Activated CD4-positive, alpha-beta T cell treated with anti-CD3 and anti-CD28 coated beads for 36 hours (primary cell): ENCODE measurements at regions not wholly inside any gene's neighbourhood (a gene's known extent, or its start where the extent isn't known, plus 50 kb on each side); places are given as distances from the start of the nearest gene placed in this dataset.
"Not testable (repeated sequence)": the region's sequence is repeated elsewhere in the genome, so short reads cannot be mapped to it uniquely, and the experiment has no call there.

ENCODE experiments used
- ATAC-seq: fragments of 200-7000 bp; cut with Tn5 transposase; one replicate; pipeline ENCODE4 v1.10.0; 2021; ENCODE audit warnings: mild to moderate bottlenecking, moderate library complexity
- CTCF ChIA-PET: fragments of 350-600 bp; sonication (Branson Sonifier 250); formaldehyde crosslinking; loops from one replicate; lab custom pipeline; 2021; ENCODE audit warnings: antibody characterized with exemption; lab: Charles Lee
- POLR2A ChIA-PET: fragments of 350-600 bp; sonication (Branson Sonifier 250); formaldehyde crosslinking; loops from one replicate; lab custom pipeline; 2021; ENCODE audit warnings: antibody characterized with exemption, inconsistent platforms; lab: Charles Lee
- DNase-seq: peaks from one replicate; pipeline ENCODE4 v3.0.0-alpha.2; 2020
- H3K27ac Mint-ChIP-seq: one replicate; pipeline ENCODE4 v1.8.0; 2021; ENCODE audit warnings: mixed read lengths
- H3K27me3 Mint-ChIP-seq: one replicate; pipeline ENCODE4 v1.8.0; 2021; ENCODE audit warnings: mixed read lengths
- H3K36me3 Mint-ChIP-seq: one replicate; pipeline ENCODE4 v1.8.0; 2021; ENCODE audit warnings: low read depth, mixed read lengths
- H3K4me1 Mint-ChIP-seq: one replicate; pipeline ENCODE4 v1.8.0; 2021; ENCODE audit warnings: mixed read lengths
- H3K4me3 Mint-ChIP-seq: one replicate; pipeline ENCODE4 v1.8.0; 2021; ENCODE audit warnings: mild to moderate bottlenecking, moderate library complexity, mixed read lengths
- H3K9me3 Mint-ChIP-seq: one replicate; pipeline ENCODE4 v1.8.0; 2021; ENCODE audit warnings: low read depth, mixed read lengths
- intact Hi-C, 2 experiments: fragments of 100-400 bp; cut with DNase I in 1 of 2; cut with micrococcal nuclease in 1 of 2; formaldehyde crosslinking; loops; one replicate each; pipeline versions ENCODE4 v1.14.2 to v1.15.1; 2022 to 2024; cut with DNase I, micrococcal nuclease

GRCh38 chr5:116739571-116739970 is 164.9 kb upstream of the SEMA6A start:
- no peak overlapping the region for H3K27ac Mint-ChIP-seq
- H3K36me3 Mint-ChIP-seq, result no peaks in the 10 kb centered on the region
- no peak for ATAC-seq
- peaks cover 8% of the 10 kb centered on the region for H3K9me3 Mint-ChIP-seq
- H3K27me3 Mint-ChIP-seq, result peaks cover 8% of the 10 kb centered on the region
- no peaks in the 10 kb centered on the region for H3K4me1 Mint-ChIP-seq
- ChIA-PET CTCF (interaction anchor here (0.8 kb wide), 1 partner anchor 14 kb away, joined by 3 read pairs; no protein-coding TSS in a partner anchor), POLR2A (no interaction called here)
- intact Hi-C loops, result no loop called here
- DNase-seq, result no peak
- no peak overlapping the region for H3K4me3 Mint-ChIP-seq

GRCh38 chr5:116738615-116739261 is 164.1 kb upstream of the SEMA6A start:
- H3K4me3 Mint-ChIP-seq, result no peak overlapping the region
- ChIA-PET POLR2A (no interaction called here), CTCF (no interaction called here)
- no peaks in the 10 kb centered on the region for H3K4me1 Mint-ChIP-seq
- no peaks in the 10 kb centered on the region for H3K36me3 Mint-ChIP-seq
- H3K27ac Mint-ChIP-seq, result no peak overlapping the region
- no peak for ATAC-seq
- H3K9me3 Mint-ChIP-seq, result peaks cover 4% of the 10 kb centered on the region
- H3K27me3 Mint-ChIP-seq, result peaks cover 8% of the 10 kb centered on the region
- intact Hi-C loops, result no loop called here
- DNase-seq, result no peak

GRCh38 chr5:116738239-116738614 is 163.6 kb upstream of the SEMA6A start:
- Mint-ChIP-seq H3K36me3 (no peaks in the 10 kb centered on the region), H3K27me3 (peaks cover 8% of the 10 kb centered on the region), H3K27ac (no peak overlapping the region), H3K9me3 (no peaks in the 10 kb centered on the region), H3K4me1 (no peaks in the 10 kb centered on the region), H3K4me3 (no peak overlapping the region)
- DNase-seq (no peak), ATAC-seq (no peak)
- ChIA-PET POLR2A (no interaction called here), CTCF (no interaction called here)
- intact Hi-C loops, result no loop called here

GRCh38 chr5:116736671-116737070 is 162.0 kb upstream of the SEMA6A start:
- intact Hi-C loops, result no loop called here
- ChIA-PET POLR2A (no interaction called here), CTCF (interaction anchor here (0.7 to 0.9 kb wide), 2 partner anchors 19 to 508 kb away, joined by 3 to 4 read pairs; no protein-coding TSS in a partner anchor)
- H3K9me3 Mint-ChIP-seq, result no peaks in the 10 kb centered on the region
- no peaks in the 10 kb centered on the region for H3K36me3 Mint-ChIP-seq
- H3K27me3 Mint-ChIP-seq, result peaks cover 8% of the 10 kb centered on the region
- no peak for ATAC-seq
- H3K4me1 Mint-ChIP-seq, result no peaks in the 10 kb centered on the region
- H3K27ac Mint-ChIP-seq, result no peak overlapping the region
- no peak overlapping the region for H3K4me3 Mint-ChIP-seq
- no peak for DNase-seq

GRCh38 chr5:116733991-116734975 is 159.7 kb upstream of the SEMA6A start:
- H3K4me3 Mint-ChIP-seq, result no peak overlapping the region
- peaks cover 8% of the 10 kb centered on the region for H3K27me3 Mint-ChIP-seq
- CTCF ChIA-PET, result no interaction called here
- ATAC-seq (no peak), DNase-seq (no peak)
- H3K36me3 Mint-ChIP-seq, result no peaks in the 10 kb centered on the region
- H3K27ac Mint-ChIP-seq, result no peak overlapping the region
- H3K9me3 Mint-ChIP-seq, result no peaks in the 10 kb centered on the region
- no peaks in the 10 kb centered on the region for H3K4me1 Mint-ChIP-seq
- POLR2A ChIA-PET, result no interaction called here
- intact Hi-C loops, result no loop called here

GRCh38 chr5:116732591-116732990 is 158.0 kb upstream of the SEMA6A start:
- Mint-ChIP-seq H3K4me1 (no peaks in the 10 kb centered on the region), H3K27ac (no peak overlapping the region), H3K9me3 (no peaks in the 10 kb centered on the region), H3K4me3 (no peak overlapping the region), H3K27me3 (peaks cover 4% of the 10 kb centered on the region), H3K36me3 (no peaks in the 10 kb centered on the region)
- intact Hi-C loops, result no loop called here
- no peak for DNase-seq
- ATAC-seq, result no peak
- ChIA-PET CTCF (no interaction called here), POLR2A (no interaction called here)

GRCh38 chr5:116731432-116731831 is 156.8 kb upstream of the SEMA6A start:
- H3K27ac Mint-ChIP-seq, result no peak overlapping the region
- no peaks in the 10 kb centered on the region for H3K36me3 Mint-ChIP-seq
- no peaks in the 10 kb centered on the region for H3K4me1 Mint-ChIP-seq
- no peak overlapping the region for H3K4me3 Mint-ChIP-seq
- intact Hi-C loops, result no loop called here
- POLR2A ChIA-PET, result no interaction called here
- ATAC-seq (no peak), DNase-seq (no peak)
- CTCF ChIA-PET, result no interaction called here
- peaks cover 6% of the 10 kb centered on the region for H3K27me3 Mint-ChIP-seq
- no peaks in the 10 kb centered on the region for H3K9me3 Mint-ChIP-seq

GRCh38 chr5:116730706-116731105 is 156.1 kb upstream of the SEMA6A start:
- DNase-seq (no peak), ATAC-seq (no peak)
- CTCF ChIA-PET, result no interaction called here
- no peaks in the 10 kb centered on the region for H3K9me3 Mint-ChIP-seq
- H3K27ac Mint-ChIP-seq, result no peak overlapping the region
- no peak overlapping the region for H3K4me3 Mint-ChIP-seq
- no peaks in the 10 kb centered on the region for H3K4me1 Mint-ChIP-seq
- peaks cover 6% of the 10 kb centered on the region for H3K27me3 Mint-ChIP-seq
- intact Hi-C loops, result no loop called here
- POLR2A ChIA-PET, result no interaction called here
- H3K36me3 Mint-ChIP-seq, result no peaks in the 10 kb centered on the region

GRCh38 chr5:116730185-116730584 is 155.6 kb upstream of the SEMA6A start:
- H3K27ac Mint-ChIP-seq, result no peak overlapping the region
- intact Hi-C loops, result no loop called here

GRCh38 chr5:116727248-116727647 is 152.6 kb upstream of the SEMA6A start:
- Mint-ChIP-seq H3K4me3 (no peak overlapping the region), H3K36me3 (no peaks in the 10 kb centered on the region), H3K27ac (no peak overlapping the region), H3K4me1 (no peaks in the 10 kb centered on the region), H3K9me3 (no peaks in the 10 kb centered on the region), H3K27me3 (peaks cover 7% of the 10 kb centered on the region)
- POLR2A ChIA-PET, result no interaction called here
- CTCF ChIA-PET, result interaction anchor here (0.7 kb wide), 1 partner anchor 373 kb away, joined by 3 read pairs; no protein-coding TSS in a partner anchor
- ATAC-seq, result no peak
- intact Hi-C loops, result no loop called here
- DNase-seq, result no peak

More at GRCh38 chr5:116730185-116730584, 155.6 kb upstream of the SEMA6A start:
- Mint-ChIP-seq H3K36me3 (no peaks in the 10 kb centered on the region), H3K9me3 (no peaks in the 10 kb centered on the region), H3K27me3 (peaks cover 6% of the 10 kb centered on the region), H3K4me3 (no peak overlapping the region), H3K4me1 (no peaks in the 10 kb centered on the region)
- POLR2A ChIA-PET, result no interaction called here
- ATAC-seq, result no peak
- no peak for DNase-seq
- CTCF ChIA-PET, result no interaction called here

- intact Hi-C loops, H3K4me1 Mint-ChIP-seq, H3K36me3 Mint-ChIP-seq, H3K27me3 Mint-ChIP-seq, ATAC-seq, H3K4me3 Mint-ChIP-seq, H3K27ac Mint-ChIP-seq, POLR2A ChIA-PET, H3K9me3 Mint-ChIP-seq, DNase-seq, CTCF ChIA-PET: not testable (repeated sequence)
Measured at GRCh38 chr5:116726180-116726579, 151.6 kb upstream of the SEMA6A start.

GRCh38 chr5:116724971-116725370 is 150.3 kb upstream of the SEMA6A start:
- ChIA-PET CTCF (interaction anchor here (0.5 kb wide), 1 partner anchor 15 kb away, joined by 3 read pairs; no protein-coding TSS in a partner anchor), POLR2A (no interaction called here)
- no peak for ATAC-seq
- H3K4me1 Mint-ChIP-seq, result no peaks in the 10 kb centered on the region
- H3K27me3 Mint-ChIP-seq, result peaks cover 5% of the 10 kb centered on the region
- H3K27ac Mint-ChIP-seq, result no peak overlapping the region
- no peak for DNase-seq
- H3K9me3 Mint-ChIP-seq, result no peaks in the 10 kb centered on the region
- intact Hi-C loops, result no loop called here
- no peak overlapping the region for H3K4me3 Mint-ChIP-seq
- no peaks in the 10 kb centered on the region for H3K36me3 Mint-ChIP-seq
